ENCODE measurements at regions not wholly inside any gene's neighbourhood (a gene's known extent, or its start where the extent isn't known, plus 50 kb on each side); places are given as distances from the start of the nearest gene placed in this dataset.

- no peak overlapping the region for H3K9ac ChIP-seq (ENCODE audit: low read depth, low read length)
These were observed 192.5 kb downstream of the MYLK4 start for GRCh38 chr6:2558098-2558680.

GRCh38 chr6:2557181-2557720 is 193.5 kb downstream of the MYLK4 start:
- H3K36me3 ChIP-seq (ENCODE audit: insufficient read depth, low read length) = no peaks in the 10 kb centered on the region
- H3K9me3 ChIP-seq (ENCODE audit: control insufficient read depth, insufficient read depth, low read length) = no peaks in the 10 kb centered on the region
- H3K9ac ChIP-seq (ENCODE audit: low read depth, low read length) = no peak overlapping the region
- H3K4me1 ChIP-seq (ENCODE audit: insufficient read depth, low read length) = no peaks in the 10 kb centered on the region

More at GRCh38 chr6:2558098-2558680, 192.5 kb downstream of the MYLK4 start:
- H3K9me3 ChIP-seq (ENCODE audit: control insufficient read depth, insufficient read depth, low read length) = no peaks in the 10 kb centered on the region
- no peaks in the 10 kb centered on the region for H3K36me3 ChIP-seq (ENCODE audit: insufficient read depth, low read length)
- H3K4me1 ChIP-seq (ENCODE audit: insufficient read depth, low read length) = no peaks in the 10 kb centered on the region

- no peaks in the 10 kb centered on the region for H3K4me1 ChIP-seq (ENCODE audit: insufficient read depth, low read length)
- no peaks in the 10 kb centered on the region for H3K36me3 ChIP-seq (ENCODE audit: insufficient read depth, low read length)
- H3K9me3 ChIP-seq (ENCODE audit: control insufficient read depth, insufficient read depth, low read length) = no peaks in the 10 kb centered on the region
These were observed 194.0 kb downstream of the MYLK4 start for GRCh38 chr6:2556761-2557160.

GRCh38 chr6:2554651-2555260 is 196.0 kb downstream of the MYLK4 start:
- Histone ChIP-seq H3K9me3 (ENCODE audit: control insufficient read depth, insufficient read depth, low read length) (no peaks in the 10 kb centered on the region), H3K4me1 (ENCODE audit: insufficient read depth, low read length) (no peaks in the 10 kb centered on the region), H3K9ac (ENCODE audit: low read depth, low read length) (no peak overlapping the region), H3K36me3 (ENCODE audit: insufficient read depth, low read length) (no peaks in the 10 kb centered on the region)

More at GRCh38 chr6:2556761-2557160, 194.0 kb downstream of the MYLK4 start:
- H3K9ac ChIP-seq (ENCODE audit: low read depth, low read length) = no peak overlapping the region

GRCh38 chr6:2552526-2553154 is 198.1 kb downstream of the MYLK4 start:
- Histone ChIP-seq H3K9ac (ENCODE audit: low read depth, low read length) (no peak overlapping the region), H3K4me1 (ENCODE audit: insufficient read depth, low read length) (no peaks in the 10 kb centered on the region), H3K36me3 (ENCODE audit: insufficient read depth, low read length) (no peaks in the 10 kb centered on the region), H3K9me3 (ENCODE audit: control insufficient read depth, insufficient read depth, low read length) (peaks cover 2% of the 10 kb centered on the region; the same call in 1 of the 2 replicates)

GRCh38 chr6:2551705-2552104 is 199.0 kb downstream of the MYLK4 start:
- Histone ChIP-seq H3K9ac (ENCODE audit: low read depth, low read length) (no peak overlapping the region), H3K4me1 (ENCODE audit: insufficient read depth, low read length) (no peaks in the 10 kb centered on the region), H3K9me3 (ENCODE audit: control insufficient read depth, insufficient read depth, low read length) (peaks cover 4% of the 10 kb centered on the region; the same call in 1 of the 2 replicates), H3K36me3 (ENCODE audit: insufficient read depth, low read length) (no peaks in the 10 kb centered on the region)

GRCh38 chr6:2550247-2550646 is 200.5 kb downstream of the MYLK4 start:
- Histone ChIP-seq H3K9me3 (ENCODE audit: control insufficient read depth, insufficient read depth, low read length) (peaks cover 4% of the 10 kb centered on the region; the same call in 1 of the 2 replicates), H3K9ac (ENCODE audit: low read depth, low read length) (no peak overlapping the region), H3K36me3 (ENCODE audit: insufficient read depth, low read length) (no peaks in the 10 kb centered on the region), H3K4me1 (ENCODE audit: insufficient read depth, low read length) (no peaks in the 10 kb centered on the region)

- Histone ChIP-seq H3K36me3 (ENCODE audit: insufficient read depth, low read length) (no peaks in the 10 kb centered on the region), H3K9me3 (ENCODE audit: control insufficient read depth, insufficient read depth, low read length) (peaks cover 4% of the 10 kb centered on the region; the same call in 1 of the 2 replicates), H3K9ac (ENCODE audit: low read depth, low read length) (no peak overlapping the region), H3K4me1 (ENCODE audit: insufficient read depth, low read length) (no peaks in the 10 kb centered on the region)
These were observed 200.9 kb downstream of the MYLK4 start for GRCh38 chr6:2549834-2550233.

- Histone ChIP-seq H3K9ac (ENCODE audit: low read depth, low read length) (no peak overlapping the region), H3K4me1 (ENCODE audit: insufficient read depth, low read length) (no peaks in the 10 kb centered on the region), H3K9me3 (ENCODE audit: control insufficient read depth, insufficient read depth, low read length) (peaks cover 4% of the 10 kb centered on the region; the same call in 1 of the 2 replicates), H3K36me3 (ENCODE audit: insufficient read depth, low read length) (no peaks in the 10 kb centered on the region)
These were observed 203.4 kb downstream of the MYLK4 start for GRCh38 chr6:2547355-2547754.

- Histone ChIP-seq H3K9ac (ENCODE audit: low read depth, low read length) (no peak overlapping the region), H3K4me1 (ENCODE audit: insufficient read depth, low read length) (no peaks in the 10 kb centered on the region), H3K9me3 (ENCODE audit: control insufficient read depth, insufficient read depth, low read length) (peaks cover 4% of the 10 kb centered on the region; the same call in 1 of the 2 replicates), H3K36me3 (ENCODE audit: insufficient read depth, low read length) (no peaks in the 10 kb centered on the region)
These were observed 203.8 kb downstream of the MYLK4 start for GRCh38 chr6:2546901-2547300.

- Histone ChIP-seq H3K9ac (ENCODE audit: low read depth, low read length) (no peak overlapping the region), H3K36me3 (ENCODE audit: insufficient read depth, low read length) (no peaks in the 10 kb centered on the region), H3K4me1 (ENCODE audit: insufficient read depth, low read length) (no peaks in the 10 kb centered on the region), H3K9me3 (ENCODE audit: control insufficient read depth, insufficient read depth, low read length) (peaks cover 4% of the 10 kb centered on the region; the same call in 1 of the 2 replicates)
These were observed 205.2 kb downstream of the MYLK4 start for GRCh38 chr6:2545383-2546038.

- Histone ChIP-seq H3K4me1 (ENCODE audit: insufficient read depth, low read length) (no peaks in the 10 kb centered on the region), H3K9ac (ENCODE audit: low read depth, low read length) (no peak overlapping the region), H3K36me3 (ENCODE audit: insufficient read depth, low read length) (no peaks in the 10 kb centered on the region), H3K9me3 (ENCODE audit: control insufficient read depth, insufficient read depth, low read length) (peaks cover 4% of the 10 kb centered on the region; the same call in 1 of the 2 replicates)
These were observed 207.4 kb downstream of the MYLK4 start for GRCh38 chr6:2543321-2543720.

GRCh38 chr6:2542858-2543218 is 207.9 kb downstream of the MYLK4 start:
- peaks cover 4% of the 10 kb centered on the region; the same call in 1 of the 2 replicates for H3K9me3 ChIP-seq (ENCODE audit: control insufficient read depth, insufficient read depth, low read length)
- H3K36me3 ChIP-seq (ENCODE audit: insufficient read depth, low read length) = no peaks in the 10 kb centered on the region
- no peak overlapping the region for H3K9ac ChIP-seq (ENCODE audit: low read depth, low read length)
- H3K4me1 ChIP-seq (ENCODE audit: insufficient read depth, low read length) = no peaks in the 10 kb centered on the region

- no peak overlapping the region for H3K9ac ChIP-seq (ENCODE audit: low read depth, low read length)
- no peaks in the 10 kb centered on the region for H3K9me3 ChIP-seq (ENCODE audit: control insufficient read depth, insufficient read depth, low read length)
- no peaks in the 10 kb centered on the region for H3K36me3 ChIP-seq (ENCODE audit: insufficient read depth, low read length)
- no peaks in the 10 kb centered on the region for H3K4me1 ChIP-seq (ENCODE audit: insufficient read depth, low read length)
These were observed 208.4 kb downstream of the MYLK4 start for GRCh38 chr6:2542101-2542857.

Data from ES-I3 (cell line).